HG03439 (cell line): ENCODE measurements at regions not wholly inside any gene's neighbourhood (a gene's known extent, or its start where the extent isn't known, plus 50 kb on each side); places are given as distances from the start of the nearest gene placed in this dataset.
"Not testable (repeated sequence)": the region's sequence is repeated elsewhere in the genome, so short reads cannot be mapped to it uniquely, and the experiment has no call there.

ENCODE experiments used
- ATAC-seq: cut with Tn5 transposase; IDR thresholded peaks from one replicate; pipeline ENCODE4 v1.9.1; 2021; ENCODE audit warnings: mild to moderate bottlenecking, moderate library complexity; ENCODE audit not compliant: unreplicated experiment

DNA sequence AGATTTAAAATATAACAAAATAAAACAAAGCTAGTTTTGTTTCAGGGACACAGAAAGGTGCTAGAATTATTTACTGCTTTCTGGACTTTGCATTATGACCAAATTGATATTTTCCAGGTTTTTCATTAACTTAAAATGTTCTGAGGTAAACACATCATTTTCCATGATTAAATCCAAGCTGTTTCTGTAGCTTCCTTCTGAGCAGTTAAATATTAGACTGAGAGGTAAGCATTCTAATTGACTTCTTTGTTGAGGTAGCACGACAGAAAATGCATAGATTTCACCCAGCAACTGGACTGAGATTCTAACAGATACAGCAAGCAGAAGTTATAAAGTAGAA lies 98.3 kb downstream of the BMP4 start:
- ATAC-seq = no peak

DNA sequence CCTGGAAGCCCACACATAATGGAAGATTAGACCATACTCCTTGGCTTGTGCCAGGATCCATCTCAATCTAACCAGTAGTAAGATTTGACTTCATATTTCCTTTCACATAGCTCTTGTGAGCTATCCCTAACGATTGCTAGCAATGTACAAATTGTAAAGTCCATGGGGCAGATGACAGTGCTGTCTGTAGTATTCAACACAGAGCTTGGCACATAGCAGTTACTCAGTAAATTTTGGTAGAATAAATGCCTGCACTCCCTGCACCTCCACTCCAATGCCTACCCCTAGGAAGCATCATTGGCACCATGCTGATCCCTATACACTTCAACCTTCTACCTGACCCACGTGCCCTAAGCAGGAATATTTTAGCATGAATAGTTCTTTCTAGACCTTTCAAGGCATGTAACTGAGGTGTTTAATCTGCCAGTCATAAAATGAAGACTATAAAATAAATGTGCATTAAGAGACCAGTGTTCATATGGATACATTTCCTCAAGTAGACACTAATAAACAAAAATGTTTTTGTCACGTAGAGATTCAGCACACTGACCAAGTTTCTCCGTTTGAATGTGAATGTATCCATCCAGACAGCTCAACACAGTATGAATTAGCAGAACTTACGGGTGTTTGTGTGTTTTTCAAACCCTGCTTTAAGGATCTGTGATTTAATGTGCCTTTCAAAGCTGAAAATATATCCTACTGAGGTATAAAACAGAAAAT lies 98.8 kb downstream of the BMP4 start:
- ATAC-seq = no peak

DNA sequence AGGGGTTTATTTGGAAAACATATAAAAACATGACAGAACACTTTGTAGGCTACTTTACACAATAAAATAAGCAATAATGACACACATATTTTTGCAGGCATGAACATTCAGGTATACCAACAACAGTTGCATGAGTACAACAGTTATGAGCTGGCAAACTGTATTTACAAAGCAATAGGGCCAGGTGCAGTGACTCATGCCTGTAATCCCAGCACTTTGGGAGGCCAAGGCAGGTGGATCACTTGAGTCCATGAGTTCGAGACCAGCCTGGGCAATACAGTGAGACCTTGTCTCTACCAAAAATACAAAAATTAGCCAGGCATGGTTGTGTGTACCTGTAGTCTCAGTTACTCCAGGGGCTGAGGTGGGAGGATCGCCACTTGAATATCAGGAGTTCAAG lies 101.1 kb downstream of the BMP4 start:
- no peak for ATAC-seq

DNA sequence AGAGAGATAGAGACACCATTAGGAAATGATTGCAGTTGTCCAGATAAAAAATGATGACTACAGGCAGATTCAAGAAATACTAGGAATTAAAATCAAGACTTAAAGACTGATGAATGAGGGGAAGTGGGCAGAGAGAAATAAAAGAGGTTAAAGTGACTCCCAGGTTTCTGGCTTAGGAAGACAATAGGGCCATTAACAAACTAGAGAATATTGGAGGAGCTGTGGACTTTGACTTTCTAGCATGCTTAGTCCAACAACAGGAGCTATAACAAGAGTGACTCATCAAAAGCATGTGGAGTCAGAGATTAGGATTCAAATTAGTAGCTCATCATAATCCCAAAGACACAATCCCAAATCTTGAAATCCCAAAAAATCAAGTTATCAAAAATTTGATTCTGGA lies 101.5 kb downstream of the BMP4 start:
- no peak for ATAC-seq

DNA sequence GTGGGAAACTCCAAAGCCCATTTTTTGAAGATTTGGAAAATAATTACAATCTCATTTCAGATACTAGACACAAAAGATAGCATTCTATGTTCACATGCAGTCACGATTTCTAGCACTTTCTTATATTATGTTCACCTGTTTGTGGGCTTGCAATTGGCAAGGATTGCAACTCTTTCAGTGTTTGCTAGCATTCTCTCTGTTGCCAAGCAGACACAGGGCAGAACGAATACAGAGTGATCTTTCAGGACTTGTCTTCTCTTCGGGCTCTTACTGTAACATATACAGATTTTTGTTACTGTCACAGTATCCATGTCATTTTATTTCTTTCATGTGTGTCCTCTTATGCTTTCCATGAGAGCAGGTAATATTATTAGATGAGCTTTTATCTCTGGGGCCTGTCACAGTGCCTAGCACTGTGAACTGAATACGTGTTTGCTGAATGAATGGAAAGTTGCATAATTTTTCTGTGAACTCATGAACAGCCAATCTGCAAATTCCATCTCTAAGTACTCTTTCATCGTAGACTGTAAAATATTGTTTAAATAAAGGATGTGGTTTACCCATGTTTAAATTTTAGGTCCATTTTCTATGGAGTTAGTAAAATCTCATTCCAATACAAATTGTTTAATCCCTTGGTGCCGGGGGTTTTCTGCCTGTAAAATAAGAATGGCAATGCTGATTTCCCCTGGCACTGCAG lies 105.1 kb downstream of the BMP4 start:
- no peak for ATAC-seq

DNA sequence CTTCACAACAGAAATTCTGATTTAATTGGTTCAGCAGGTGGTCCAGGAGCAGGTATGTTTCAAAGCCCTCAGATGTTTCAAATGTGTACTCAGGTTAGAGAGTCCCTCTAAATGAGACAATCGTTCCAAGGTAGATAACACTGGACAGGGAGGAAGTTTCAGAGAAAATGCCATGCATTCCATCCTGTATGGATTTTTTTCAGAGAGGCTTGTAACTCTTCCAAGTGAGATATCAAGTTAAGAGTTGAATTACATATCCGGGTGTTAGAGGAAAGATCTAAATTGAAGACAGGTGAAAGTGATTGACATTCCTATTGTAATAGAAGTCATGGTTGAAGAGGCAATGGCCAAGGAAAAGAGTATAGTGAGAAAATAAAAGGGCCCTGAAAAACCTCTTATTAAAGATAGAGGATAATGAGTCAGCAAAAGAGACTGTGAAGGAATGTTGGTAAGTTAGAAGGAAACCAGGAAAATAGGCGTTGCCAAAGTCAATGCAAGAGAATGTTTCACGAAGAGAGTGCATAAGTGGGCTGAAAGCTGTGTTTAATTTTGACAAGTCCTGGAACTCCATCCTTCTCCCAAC lies 105.8 kb downstream of the BMP4 start:
- ATAC-seq = no peak

DNA sequence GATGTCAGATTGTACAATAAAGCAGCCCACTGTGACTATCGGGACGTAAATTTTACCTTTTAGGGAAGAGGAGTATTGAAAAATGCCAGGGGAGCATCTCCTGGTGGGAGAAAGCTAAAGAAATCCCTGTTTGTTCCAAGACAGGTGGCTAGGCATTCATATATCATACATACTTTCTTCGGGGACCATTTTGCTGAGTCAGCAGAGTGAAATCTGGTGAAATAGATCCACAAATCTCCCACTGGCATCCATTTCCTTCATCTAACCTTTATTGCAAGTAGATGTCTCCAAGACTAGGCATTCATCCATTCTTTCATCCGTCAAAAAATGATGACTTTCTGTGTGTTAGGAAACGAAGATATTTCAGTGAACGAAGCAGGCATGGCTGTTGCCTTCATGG lies 107.1 kb downstream of the BMP4 start:
- ATAC-seq = no peak

DNA sequence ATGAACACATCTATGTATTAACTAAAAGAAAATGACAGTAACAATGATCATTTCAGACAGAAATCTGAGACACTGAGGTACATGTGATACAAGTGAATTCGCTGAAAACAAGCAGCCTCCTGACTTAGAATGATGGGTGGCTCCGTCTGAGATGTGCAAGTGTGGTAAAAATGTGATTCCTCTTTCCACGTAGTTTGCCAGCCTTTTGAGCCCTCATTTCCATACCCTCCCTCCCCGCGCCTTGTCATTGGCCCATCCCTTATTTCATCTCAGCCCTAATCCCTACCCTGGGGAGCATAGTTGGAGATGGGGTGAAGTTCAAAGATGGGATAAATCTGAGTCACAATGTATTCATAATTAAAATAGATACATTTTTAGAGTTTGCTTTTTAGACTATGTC lies 107.8 kb downstream of the BMP4 start:
- no peak for ATAC-seq

DNA sequence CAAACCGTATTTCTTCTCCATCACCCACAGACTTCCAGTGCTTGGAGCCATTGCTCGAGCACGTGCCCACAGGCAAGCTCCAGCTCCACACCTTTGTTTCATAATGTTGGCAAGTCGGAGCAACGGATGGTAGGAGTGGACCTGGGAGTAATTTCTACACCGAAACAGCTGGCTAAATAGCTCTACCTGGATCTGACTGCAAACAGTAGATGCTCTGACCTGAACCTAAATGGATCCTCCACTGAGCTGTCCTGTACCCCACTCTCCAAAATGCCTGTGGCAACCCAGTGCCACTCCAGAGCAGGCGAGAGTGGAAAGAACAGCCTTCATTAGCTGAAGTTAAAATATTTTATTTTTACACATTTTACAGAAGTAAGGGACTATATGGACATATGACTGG lies 108.7 kb downstream of the BMP4 start:
- ATAC-seq = no peak

DNA sequence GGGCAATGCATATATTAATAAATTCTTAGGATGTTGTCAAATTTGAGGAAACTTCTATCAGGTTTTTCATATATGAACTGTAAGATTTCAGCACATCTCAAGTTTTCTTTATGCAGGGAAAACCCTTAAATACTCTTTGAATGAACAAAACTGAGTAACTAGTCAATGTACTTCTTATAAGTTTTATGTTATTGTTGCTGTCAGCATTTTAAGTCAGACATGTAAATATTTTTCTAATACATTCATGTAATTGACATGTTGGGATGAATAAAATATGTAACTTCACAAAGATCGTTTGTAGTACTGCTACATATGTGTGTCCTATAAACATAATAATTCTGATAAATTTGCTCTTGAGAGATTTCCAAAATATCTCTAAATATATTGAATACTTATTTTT lies 109.6 kb downstream of the BMP4 start:
- no peak for ATAC-seq

DNA sequence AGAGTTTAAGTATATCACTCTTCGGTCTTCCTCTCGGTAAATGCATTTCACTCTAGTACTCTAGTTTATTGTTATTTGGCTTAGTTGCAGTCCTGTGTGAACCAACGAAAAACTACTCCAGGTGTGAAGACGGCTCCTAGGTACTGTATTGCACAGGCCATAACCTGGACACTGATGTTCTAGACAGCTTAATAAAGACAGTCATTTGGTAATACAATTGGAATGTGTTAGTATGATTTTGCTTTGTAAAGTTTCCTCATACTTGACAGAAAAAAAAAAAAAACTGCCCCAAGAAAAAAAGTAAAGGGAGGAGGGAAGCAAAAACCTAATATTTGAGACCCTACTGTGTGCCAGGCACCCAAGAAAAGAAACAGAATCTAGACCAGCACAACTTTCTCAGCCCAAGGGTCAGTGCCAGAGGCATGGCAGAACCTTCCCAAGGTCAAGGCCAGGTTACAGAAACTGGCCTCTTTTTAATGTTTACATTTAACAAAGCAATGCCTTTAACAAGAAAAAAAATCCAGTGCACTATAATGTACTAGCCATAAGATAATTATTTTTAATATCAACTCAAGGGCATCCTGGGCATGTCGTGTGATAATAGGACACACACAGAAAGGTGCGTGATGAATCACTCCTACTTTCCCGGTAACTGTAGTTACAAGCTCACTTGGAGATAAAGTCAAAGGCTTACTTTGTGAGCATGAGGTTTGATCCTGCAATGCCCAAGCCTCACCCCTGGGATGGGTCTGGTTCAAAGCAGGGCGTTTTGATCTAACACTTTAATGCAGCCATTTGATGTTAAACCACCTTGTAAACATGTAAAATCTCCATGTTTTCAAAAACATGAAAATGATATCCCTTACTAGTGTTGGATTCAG lies 110.6 kb downstream of the BMP4 start:
- no peak for ATAC-seq

DNA sequence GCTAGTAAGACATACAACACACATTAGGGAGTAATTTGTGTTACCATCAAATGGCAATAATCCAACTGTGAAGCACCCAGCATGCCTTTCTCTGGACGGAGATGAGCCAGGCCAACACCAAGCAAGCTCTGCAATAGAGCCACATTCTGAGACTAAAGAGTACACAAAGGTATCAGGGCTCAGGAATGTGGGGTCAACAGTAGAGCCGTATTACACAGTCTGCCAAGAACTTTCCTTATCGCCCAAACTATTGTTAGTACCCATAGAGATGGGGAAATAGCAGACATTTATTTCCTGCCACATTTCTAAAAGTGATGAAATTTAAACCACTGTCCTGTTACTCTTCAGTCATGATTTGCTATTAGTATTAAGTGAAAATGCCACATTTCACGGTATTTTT lies 113.7 kb downstream of the BMP4 start:
- ATAC-seq = no peak

DNA sequence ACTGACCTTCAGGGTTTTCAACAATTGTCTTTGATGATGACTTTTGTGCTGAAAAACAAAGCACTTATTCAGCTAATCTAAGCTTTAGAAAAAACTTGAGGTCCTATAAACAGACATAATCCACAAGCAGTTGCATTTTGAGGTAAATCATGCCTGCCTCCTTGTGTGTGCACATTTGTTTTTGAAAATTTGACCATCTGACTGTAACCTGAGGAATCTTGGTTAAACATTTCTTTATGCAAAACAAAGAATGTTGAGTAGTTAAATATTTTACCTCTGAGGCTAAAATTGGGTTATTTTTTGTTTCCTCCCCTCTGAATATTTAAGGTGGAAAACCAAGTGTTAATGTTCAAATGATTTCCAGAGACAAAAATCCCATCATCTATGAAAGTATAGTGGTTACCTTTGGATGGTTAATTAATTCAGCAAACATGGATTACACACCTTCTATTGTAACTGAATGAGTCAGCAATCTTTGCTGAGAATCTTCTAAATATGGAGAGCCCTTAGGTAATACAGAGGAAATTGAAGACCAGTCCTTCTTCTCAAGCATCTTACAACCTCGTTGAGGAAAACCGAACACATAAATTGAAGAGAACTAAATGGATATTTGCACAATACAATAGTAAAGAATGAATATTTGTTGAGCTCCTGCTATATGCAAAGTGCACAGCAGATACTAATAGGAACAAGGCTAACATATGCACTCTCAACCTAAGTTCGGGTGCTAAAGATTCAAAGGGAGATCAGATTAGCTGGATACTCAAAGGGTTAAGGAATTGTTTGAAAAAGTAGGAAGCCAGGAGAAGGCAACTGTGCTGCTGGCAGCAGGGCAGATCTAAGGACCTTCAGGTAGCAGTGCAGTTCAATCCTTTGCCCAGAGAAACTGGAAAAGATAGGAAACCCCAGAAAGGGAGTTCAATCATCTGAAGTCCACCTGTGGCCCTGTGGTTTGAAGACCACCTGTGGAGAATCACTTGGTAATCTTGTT lies 115.2 kb downstream of the BMP4 start:
- no peak for ATAC-seq

DNA sequence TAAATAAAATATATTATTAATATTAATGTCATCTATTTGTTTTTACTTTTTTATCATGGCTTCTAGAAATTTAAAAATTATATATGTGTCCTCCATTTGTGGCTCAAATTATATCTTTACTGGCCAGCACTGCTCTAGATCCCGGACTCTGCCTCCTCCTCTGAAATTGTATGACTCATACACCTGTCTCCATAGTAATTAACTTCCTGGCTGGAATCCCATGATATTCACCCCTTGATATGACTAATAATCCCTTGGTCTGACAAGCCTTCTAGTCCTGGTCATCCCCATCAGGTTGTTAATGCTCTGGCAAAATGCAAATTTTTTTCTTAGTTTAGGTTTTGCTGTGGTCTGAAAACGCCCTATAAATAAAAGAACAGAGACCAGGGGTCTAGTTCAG lies 116.2 kb downstream of the BMP4 start:
- no peak for ATAC-seq

DNA sequence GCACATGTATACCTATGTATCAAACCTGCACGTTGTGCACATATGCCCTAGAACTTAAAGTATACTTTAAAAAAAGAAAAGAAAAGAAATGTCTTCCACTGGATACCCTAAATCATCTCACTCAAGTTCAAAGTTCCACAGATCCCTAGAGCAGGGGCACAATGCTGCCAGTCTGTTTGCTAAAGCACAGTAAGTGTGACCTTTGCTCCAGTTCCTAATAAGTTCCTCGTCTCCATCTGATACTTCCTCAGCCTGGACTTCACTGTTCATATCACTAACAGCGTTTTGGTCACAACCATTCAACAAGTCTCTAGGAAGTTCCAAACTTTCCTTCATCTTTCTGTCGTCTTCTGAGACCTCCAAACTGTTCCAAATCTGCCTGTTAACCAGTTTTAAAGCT lies 118.3 kb downstream of the BMP4 start:
- no peak for ATAC-seq

DNA sequence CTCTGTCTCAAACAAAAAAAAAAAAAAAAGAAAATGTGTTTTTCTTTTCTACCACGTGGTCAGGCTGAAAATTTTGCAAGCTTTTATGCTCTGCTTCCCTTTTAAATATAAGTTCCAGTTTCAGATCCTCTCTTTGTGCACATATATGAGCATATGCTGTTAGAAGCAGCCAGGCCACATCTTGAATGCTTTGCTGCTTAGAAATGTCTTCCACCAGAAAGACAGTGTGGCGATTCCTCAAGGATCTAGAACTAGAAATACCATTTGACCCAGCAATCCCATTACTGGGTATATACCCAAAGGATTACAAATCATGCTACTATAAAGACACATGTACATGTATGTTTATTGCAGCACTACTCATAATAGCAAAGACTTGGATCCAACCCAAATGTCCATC lies 119.0 kb downstream of the BMP4 start:
- ATAC-seq = not testable (repeated sequence)

DNA sequence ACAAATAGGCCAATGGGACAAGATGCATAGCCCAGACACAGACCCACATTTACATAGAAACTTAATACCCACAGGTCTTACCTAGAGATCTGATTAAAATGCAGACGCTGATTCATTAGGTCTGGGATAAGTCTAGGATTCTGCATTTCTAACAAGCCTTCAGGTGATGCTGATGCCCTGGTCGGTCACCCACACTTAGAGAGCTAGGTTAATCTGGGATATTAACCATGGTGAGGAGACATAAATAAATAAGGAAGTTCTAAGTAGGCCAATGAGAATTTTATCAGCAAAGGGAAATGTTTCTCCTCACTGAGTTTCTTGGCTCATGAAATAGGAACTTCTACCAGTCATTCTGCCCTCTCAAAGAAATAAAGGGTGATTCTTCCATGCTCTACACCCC lies 120.1 kb downstream of the BMP4 start:
- no peak for ATAC-seq

DNA sequence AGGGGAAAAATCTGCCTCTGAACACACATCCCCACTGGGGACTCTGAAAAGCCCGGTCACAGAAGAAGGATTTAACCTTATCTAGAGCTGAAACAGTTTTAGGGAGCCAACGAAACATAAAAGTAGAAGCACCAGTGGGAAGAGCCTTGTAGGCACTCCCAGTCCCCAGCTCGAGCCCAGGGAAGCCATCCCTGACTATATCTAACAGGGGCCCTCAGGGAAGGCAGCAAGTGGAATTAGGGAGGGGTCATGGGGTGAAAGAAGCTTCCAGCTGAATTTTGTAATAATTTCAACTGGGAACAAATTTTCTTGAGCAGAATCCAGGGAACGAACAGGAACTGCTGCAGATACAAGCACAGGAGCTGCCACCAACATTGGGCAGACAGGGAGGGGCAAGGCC lies 127.8 kb downstream of the BMP4 start:
- no peak for ATAC-seq

DNA sequence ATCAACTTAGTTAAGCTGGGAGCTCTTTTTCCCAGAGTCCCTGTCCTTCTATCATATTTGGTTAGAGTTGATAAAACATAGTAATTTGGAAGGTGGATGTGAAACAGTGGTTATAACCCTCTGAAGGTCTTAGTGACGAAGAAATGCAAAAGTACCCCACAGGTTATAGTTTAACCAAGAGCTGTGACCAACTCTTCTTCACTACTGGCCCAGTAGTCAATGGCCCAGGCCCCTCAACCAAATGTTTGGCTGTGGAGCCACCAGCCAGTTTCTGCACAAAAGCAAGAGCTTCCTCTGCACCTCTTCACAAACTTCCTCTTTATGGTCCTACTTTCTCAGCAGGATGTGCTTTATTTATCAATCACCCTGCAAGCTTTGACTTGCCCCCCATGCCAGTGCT lies 132.6 kb downstream of the BMP4 start:
- no peak for ATAC-seq

DNA sequence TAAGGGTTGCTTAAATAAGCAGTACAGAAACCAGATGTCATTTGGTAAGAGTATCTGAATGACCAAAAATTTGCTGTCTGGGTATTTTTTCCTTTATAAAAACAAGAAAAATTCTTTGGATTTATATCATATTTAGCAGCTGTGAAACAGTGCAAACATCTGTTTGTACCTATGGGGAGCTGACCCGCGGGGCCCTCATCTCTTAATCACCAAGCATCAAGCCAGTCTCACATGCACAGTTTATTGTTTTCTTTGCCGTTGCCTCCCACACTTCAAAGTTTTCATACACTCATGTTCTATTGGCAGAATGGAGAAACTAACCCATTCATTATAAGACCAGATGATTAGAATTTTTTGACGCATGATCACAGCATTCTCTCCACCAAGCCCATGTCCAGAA lies 142.2 kb downstream of the BMP4 start:
- no peak for ATAC-seq
